NCI-H345 treated with DMSO at 0.1 percent for 48 hours (cell line): ENCODE measurements at regions not wholly inside any gene's neighbourhood (a gene's known extent, or its start where the extent isn't known, plus 50 kb on each side); places are given as distances from the start of the nearest gene placed in this dataset.
A peak's percentile ranks its signal among the peaks of the same experiment; 100 is the strongest.
"Not testable (repeated sequence)": the region's sequence is repeated elsewhere in the genome, so short reads cannot be mapped to it uniquely, and the experiment has no call there.

Experiments
- DNase-seq: peaks from one replicate; lab custom pipeline; 2025; ENCODE audit not compliant: unreplicated experiment; lab: John Stamatoyannopoulos, UW

DNA sequence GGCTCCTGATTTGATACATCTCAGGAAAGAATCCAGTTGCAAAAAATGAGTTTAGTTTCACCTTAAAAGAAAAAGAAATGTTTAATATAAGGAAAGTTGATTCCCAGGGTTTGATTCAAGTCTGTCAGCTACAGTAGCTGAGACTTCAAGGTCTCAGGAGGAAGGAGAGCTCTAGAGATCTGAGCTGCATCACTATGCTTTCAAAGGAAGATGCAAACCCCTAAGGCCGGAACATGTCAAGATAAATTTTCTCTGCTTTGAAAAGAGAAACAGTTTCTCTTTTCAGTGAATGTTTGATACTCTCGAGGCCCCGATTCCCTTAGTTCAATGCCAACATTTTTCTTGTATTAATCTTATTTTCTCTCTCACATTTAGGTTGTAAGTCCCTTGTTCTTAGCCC, 128.6 kb downstream of the RGPD3 start:
- no peak for DNase-seq

DNA sequence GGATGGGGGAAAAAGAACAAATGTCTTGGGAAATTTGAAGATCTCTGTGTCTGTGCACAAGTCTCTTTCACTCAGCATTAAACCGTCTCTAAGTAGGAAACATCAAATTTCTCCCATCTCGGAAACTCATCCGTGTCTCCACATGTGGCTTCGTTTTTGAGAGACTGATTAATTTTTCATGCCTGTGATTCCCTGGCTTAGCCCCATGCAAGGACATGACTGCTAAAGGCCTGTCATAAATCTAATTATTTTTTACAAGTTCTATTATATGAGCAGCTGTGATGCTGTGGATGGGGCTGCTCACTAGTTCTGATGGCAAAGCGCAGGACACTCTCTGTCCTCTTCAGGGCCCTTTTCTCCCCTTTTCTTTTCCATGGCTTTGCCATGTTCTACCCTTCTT, 129.1 kb downstream of the RGPD3 start:
- DNase-seq, result no peak

DNA sequence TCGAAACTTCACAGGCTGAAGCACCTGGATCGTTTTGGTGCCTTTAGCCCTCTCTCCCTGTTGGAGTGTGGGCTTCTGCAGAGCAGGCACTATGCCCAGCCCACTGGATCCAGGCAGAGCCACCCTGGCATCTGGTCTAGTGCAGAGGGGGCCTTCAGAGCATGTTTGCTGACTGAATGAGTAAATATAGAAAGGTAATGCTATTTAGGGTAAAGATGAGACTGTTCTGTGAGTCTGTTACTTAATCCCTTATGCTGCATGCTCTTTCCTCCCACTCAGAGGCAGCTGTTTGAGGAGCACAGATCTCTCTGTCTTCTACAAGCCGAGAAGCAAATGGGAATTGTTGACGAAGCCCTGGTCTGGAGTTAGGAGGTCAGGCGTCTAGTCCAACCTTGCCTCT, 130.2 kb downstream of the RGPD3 start:
- DNase-seq, result no peak

DNA sequence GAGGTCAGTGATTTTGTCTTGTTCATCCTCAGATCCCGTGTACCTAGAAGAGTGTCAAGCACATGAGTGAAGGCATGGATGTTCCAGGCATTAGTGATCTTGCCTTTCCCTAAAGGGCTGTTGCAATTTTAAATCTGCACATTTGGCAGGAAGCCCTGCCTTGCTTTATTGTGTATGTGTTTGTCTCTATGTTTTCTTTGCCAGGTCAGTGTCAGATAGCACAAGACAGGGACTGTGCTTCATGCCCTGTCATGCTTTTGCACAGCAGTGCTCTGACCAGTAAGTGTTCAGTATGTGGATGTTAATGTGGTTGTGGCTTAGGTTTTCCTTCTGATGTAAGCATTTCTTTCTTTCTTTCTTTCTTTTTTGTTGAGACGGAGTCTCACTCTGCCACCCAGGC, 131.5 kb downstream of the RGPD3 start:
- no peak for DNase-seq

DNA sequence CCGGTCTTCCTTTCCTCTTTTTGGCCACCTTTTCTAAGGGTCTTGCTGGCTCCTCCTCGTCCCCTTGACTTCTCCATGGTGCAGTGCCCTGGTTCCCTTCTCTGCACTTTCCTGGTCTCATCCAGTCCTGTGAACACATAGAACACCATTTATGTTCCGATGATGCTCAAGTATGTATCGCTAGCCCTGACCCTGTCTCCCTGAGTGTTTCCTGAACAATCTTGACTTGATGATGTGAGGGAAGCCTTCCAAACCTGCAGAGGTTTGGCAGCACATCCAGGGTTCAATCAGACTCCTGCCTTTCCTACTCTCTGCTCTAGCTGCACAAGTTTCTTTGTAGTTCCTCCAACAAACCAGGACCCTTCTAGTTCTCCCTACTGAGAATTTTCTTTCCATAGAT, 132.1 kb downstream of the RGPD3 start:
- DNase-seq, result no peak

DNA sequence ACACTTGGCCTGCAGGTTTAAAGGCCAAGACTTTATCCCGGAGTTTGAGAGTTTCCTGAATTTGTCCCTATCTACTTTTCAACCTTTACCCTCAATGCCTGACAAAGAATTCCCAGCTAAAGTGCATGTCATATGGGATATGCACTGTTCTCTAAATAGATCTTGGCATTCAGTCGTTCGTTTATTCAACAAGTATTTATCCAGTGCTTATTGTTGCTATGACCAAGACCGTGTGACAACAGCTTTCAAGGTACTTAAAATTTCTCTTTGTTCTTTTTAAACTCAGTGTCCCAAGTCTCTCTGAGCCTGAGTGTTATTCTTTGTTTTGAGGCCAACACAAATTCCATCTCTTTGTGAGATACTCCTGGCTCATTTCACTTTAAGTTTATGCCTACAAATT, 133.4 kb downstream of the RGPD3 start:
- DNase-seq, result peak; percentile 14

DNA sequence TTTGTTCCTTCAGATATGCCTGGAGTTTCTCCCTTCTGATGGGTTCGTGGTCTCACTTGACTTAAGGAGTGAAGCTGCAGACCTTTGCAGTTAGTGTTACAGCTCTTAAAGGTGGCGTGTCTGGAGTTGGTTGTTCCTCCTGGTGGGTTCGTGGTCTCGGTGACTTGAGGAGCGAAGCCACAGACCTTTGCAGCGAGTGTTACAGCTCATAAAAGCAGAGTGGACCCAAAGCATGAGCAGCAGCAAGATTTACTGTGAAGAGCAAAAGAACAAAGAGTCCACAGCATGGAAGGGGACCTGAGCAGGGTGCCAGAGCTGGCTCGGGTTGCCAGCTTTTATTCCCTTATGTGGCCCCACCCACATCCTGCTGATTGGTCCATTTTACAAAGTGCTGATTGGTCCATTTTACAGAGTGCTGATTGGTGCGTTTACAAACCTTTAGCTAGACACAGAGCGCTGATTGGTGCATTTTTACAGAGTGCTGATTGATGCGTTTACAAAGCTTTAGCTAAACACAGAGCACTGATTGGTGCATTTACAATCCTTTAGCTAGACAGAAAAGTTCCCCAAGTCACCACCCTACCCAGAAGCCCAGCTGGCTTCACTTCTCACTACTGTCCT, 134.8 kb downstream of the RGPD3 start:
- DNase-seq, result not testable (repeated sequence)

DNA sequence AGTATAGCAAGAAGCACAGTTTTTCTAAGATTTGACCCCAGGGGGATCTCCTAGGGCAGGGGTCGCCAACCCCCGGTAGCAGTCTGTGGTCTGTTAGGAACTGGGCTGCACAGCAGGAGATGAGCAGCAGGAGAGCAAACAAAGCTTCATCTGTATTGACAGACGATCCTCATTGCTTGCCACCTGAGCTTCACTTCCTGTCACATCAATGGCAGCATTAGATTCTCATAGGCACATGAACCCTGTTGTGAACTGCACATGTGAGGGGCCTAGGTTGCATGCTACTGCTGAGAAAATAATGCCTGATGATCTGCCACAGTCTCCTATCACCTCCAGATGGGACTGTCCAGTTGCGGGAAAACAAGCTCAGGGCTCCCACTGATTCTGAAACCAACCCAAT, 136.2 kb downstream of the RGPD3 start:
- peak; percentile 52 for DNase-seq

DNA sequence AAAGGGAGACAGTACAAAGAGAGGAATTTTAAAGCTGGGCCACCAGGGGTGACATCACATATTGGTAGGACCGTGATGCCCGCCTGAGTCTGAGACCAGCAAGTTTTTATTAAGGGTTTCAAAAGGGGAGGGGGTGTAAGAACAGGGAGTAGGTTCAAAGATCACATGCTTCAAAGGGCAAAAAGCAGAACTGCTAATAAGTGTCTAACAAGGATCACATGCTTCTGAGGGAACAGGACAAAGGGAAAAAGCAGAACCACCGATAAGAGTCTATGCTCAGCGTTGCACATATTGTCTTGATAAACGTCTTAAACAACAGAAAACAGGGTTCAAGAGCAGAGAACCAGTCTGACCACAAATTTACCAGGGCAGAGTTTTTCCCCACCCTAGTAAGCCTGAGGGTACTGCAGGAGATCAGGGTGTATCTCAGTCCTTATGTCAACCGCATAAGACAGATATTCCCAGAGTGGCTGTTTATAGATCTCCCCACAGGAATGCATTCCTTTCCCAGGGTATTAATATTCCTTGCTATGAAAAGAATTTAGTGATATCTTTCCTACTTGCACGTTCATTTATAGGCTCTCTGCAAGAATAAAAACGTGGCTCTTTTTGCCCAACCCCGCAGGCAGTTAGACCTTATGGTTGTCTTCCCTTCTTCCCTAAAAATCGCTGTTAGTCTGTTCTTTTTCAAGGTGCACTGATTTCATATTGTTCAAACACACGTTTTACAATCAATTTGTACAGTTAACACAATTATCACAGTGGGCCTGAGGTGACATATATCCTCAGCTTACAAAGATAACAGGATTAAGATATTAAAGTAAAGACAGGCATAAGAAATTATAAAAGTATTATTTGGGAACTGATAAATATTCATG, 136.5 kb upstream of the UXS1 start:
- DNase-seq, result not testable (repeated sequence)

DNA sequence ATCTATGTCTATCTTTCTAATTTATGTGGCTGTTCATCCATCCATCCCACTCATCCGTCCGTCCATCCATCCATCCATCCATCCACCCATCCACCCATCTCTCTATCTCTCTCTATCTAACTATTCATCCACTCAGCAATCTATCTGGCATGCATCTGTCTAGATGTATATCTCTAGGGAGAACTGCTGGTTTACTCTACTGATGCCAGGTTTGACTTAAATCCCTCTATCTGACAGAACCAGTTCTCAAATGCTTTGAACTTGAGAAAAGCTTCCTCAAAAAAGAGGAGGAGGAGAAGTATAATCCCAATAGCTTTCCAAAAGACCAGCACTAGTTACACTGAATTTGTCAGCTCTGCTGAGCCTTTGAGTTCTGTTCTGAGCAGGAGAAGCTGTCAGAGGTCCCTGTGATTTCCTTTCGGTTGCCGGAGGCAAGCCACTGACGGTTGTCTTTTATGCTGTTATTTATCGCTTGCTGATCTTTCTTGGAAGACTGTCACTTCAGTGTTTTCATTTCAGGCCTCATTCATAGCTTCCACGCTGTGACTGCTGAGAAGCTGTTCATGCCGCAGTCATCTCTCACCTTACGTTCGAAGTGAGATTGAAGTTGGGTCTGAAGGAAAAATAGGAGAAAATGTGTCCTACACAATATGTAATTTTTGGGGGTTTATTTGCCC, 129.4 kb upstream of the UXS1 start:
- no peak for DNase-seq

DNA sequence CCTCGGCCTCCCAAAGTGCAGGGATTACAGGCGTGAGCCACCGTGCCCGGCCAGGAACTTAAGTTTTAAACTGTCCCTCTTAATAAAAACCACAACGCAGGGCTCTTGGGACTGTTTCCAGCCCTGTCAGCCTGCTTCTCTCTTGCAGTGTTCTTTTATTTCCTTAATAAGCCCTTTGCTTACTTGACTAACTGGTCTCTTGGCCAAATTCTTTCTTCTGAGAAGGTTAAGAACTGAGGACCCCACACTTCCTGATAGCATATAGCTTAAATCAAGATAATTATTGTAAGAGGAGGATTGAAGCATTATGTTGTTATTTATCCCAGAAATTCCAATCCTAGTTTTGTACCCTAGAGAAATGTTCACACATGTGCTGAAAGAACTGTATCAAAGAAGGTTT, 128.2 kb upstream of the UXS1 start:
- DNase-seq, result no peak

DNA sequence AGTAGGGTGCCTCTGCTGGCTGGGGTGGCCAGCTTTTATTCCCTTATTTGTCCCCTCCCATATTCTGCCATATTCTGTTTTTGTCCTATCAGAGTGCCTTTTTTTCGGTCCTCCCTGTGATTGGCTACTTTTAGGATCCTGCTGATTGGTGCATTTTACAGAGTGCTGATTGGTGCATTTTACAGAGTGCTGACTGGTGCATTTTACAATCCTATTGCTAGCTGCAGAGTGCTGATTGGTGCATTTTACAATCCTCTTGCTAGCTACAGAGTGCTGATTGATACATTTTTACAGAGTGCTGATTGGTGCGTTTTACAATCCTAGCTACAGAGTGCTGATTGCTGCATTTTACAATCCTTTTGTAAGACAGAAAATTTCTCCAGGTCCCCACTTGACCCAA, 126.3 kb upstream of the UXS1 start:
- not testable (repeated sequence) for DNase-seq

DNA sequence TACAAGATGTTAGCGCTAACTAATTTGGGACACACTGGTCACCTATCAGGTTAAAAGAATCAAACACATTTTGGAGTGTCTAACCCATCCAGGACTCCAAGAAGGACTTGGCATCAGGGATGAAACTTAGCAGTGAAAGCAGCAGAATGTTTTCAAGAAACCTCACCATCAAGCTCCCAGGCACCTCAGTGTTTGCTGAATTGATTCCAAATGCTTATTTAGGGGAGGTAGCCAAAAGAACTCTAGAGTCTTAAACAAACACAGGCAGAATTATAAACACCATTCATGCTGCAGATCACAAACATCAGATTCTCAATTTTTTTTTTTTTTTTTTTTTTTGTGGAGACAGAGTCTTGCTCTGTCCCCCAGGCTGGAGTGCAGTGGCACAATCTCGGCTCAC, 122.8 kb upstream of the UXS1 start:
- DNase-seq, result no peak

DNA sequence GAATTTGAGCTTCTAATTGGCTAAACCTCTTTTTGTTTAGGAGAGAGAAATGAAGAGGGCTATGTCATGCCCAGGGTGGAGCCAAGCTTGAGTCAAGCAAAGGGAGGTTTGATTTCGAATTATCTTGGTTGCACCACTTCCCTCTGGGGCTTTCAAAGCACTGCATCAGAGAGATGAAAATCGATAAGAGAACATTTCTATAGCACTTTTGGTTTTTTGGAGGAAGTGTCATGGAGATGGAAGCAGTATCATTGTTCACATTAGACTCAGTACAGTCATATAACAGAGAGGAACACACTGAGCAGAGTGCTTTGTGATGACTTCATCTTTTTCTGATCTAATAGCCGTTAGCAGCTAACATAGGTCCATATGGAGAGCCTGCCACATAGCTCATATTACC, 120.3 kb upstream of the UXS1 start:
- no peak for DNase-seq

DNA sequence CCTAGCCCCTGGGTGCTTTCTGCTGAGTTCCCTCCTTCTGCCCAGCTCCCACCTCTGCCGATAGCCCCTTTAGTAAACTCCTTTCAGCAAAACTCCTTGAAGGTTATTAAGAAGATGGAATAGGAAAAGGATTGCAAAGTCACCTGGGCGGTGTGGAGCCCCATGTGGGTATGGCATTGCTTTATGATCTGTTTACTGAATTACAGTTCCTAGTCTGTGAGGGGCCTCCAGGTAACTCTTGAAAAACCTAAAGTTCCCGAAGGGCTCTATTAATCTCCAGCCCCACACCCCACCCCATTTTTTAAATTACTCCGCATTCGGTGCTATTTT, 116.9 kb upstream of the UXS1 start:
- DNase-seq, result no peak

DNA sequence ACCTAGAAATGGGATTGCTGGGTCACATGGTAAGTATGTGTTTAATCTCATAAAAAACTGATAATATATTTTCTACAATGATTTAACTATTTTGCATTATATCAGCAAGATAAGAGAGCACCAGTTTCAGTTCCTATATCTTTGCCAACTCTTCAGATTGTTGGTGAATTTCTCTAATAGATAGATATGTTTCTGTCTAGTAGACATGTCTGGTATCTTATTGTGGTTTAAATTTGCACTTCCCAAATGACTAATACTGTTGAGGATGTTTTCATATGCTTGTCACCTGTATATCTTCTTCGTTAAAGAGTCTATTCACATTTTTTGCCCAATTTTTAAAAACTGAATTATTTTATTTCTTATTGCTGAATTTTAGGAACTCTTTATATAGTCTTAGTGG, 113.8 kb upstream of the UXS1 start:
- DNase-seq, result no peak

DNA sequence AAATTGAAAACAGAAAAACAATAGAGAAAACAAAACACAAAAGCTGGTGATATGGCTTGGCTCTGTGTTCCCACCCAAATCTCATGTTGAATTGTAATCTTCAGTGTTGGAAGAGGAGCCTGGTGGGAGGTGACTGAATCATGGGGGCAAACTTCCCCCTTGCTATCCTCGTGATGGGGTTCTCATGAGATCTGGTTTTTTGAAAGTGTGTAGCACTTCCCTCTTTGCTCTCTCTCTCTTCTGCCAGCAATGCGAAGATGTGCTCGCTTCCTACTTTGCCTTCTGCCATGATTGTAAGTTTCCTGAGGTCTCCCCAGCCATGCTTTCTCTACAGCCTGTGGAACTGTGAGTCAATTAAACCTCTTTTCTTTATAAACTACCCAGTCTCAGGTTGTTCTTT, 112.3 kb upstream of the UXS1 start:
- no peak for DNase-seq

DNA sequence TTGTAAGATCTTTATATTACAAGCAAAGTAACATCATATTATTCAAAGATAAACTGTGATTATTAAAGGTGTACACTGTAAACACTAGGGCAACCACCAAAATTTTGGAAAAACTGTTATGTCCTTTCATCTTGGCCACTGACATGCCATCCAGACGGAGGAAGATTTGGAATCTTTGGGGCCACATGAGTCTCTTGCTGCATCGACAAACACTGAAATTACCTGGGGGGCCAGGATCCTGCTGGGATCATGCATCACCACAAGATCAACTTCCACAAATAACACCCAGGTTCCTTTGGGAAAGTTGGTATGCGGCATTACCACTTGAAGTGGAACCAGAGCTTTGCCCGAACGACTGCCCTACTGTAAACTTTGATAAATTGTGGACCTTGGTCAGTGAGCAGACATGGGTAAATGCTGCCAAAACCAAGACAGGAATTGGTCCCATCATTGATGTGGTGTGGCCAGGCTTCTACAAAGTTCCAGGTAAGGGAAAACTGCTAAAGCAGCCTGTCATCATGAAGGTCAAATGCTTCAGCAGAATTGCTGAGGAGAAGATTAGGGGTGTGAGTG, 110.6 kb upstream of the UXS1 start:
- no peak for DNase-seq

DNA sequence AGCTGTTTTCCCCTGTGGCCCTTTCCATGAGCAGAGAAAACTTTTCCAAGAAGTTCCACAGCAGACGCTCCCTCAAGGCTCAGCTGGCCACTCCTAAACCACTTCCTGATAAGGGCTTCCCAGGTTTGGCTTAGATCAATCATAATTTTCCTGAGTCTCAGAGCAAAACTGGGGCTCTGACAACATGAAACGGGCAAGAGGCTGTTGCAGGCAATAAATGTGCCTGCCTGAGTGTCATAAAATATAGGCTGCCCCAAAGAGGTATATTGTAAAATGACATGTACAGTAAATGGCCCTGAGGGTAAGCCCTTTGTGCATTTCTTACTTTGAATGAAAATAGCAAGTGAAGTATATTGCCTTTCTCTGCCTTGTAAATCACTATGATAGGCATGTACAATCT, 105.6 kb upstream of the UXS1 start:
- no peak for DNase-seq

DNA sequence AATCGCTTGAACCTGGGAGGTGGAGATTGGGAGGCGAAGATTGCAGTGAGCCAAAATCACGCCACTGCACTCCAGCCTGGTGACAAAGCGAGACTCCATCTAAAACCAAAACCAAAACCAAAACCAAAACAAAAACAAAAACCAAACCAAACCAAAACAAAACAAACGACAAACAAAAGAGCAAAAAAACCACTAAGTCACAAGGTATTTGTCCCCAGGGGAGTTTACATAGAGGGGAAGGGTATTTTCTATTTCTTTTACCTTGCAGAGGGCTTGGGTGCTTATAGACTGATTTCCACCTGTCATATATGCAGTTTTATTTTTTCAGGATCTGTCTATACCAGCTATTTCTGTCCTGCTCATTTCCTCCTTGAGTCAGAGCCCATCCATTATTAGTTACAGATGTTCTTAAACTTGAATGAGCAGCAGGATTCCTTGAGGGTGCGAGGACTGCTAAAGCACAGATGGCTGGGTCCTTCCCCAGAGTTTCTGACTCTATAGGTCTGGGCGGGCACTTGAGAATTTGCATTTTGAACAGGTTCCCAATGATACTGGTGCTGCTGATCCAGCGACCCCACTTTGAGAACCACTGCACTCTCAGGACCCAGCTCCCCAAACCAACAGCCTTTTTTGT, 102.2 kb upstream of the UXS1 start:
- DNase-seq, result no peak

DNA sequence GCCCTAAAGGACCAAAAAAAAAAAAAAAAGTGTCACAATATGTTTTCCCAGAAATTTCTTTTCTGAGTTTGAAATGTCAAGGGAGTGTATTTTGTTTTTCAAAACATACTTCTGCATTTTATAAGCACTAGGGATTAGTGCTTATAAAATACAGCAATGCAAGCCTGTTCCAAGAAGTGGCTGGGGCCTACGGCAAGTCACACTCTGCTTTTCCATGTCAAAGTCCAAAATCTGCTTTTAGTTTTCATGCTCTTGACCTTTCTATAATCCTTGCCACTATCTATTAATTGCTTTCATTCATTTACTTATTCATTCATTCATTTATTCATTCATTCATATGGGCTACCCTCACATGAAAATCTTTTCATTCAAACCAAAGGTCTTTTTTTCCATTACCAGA, 100.1 kb upstream of the UXS1 start:
- no peak for DNase-seq
